ENCODE measurements at regions not wholly inside any gene's neighbourhood (a gene's known extent, or its start where the extent isn't known, plus 50 kb on each side); places are given as distances from the start of the nearest gene placed in this dataset.

- TF ChIP-seq, protein P1, sequence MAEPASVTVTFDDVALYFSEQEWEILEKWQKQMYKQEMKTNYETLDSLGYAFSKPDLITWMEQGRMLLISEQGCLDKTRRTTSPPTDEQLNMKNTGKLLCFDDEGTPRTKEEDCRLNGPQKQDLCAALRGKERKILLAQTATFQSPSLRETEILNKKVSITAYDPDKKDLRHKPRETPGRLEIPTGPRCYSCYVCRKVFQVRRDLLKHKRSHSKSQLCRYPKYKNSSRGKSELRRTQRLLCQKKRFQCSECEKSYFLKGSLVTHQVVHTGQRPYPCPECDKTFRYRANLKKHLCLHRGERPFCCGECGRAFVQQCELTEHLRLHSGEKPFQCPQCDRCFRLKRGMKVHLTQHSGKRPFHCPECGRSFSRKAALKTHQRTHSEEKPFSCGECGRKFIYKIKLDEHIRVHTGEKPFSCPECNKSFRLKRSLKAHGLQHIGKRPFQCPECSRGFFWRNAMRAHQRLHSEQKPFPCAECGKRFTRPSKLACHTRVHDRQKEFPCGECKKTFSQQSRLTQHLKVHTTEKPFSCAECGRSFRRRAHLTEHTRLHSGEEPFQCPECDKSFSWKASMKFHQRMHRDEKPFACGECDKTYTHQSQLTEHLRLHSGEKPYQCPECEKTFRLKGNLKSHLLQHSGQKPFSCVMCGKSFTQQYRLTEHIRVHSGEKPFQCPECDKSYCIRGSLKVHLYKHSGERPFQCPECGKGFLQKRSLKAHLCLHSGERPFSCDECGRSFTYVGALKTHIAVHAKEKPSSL (CRISPR knock-in tag; conservative IDR thresholded peaks at IDR 0.05): no peak
Observed at GRCh38 chr11:104465321-104465720, 301.4 kb upstream of the PDGFD start (continued).

GRCh38 chr11:104464691-104465090 lies 300.7 kb upstream of the PDGFD start:
- Mint-ChIP-seq H3K27me3 (ENCODE audit: low read depth) (no peaks in the 10 kb centered on the region), H3K36me3 (no peaks in the 10 kb centered on the region), H3K4me1 (no peaks in the 10 kb centered on the region), H3K4me3 (no peak overlapping the region), H3K9me3 (no peaks in the 10 kb centered on the region), H3K27ac (no peak overlapping the region)
- ChIA-PET POLR2A (no interaction called here), CTCF (no interaction called here)
- no peak for DNase-seq (ENCODE audit: low spot score)
- no peak for TF ChIP-seq NFYB (CRISPR knock-in tag; conservative IDR thresholded peaks at IDR 0.05; ENCODE audit: low read depth)
- TF ChIP-seq, protein P2, sequence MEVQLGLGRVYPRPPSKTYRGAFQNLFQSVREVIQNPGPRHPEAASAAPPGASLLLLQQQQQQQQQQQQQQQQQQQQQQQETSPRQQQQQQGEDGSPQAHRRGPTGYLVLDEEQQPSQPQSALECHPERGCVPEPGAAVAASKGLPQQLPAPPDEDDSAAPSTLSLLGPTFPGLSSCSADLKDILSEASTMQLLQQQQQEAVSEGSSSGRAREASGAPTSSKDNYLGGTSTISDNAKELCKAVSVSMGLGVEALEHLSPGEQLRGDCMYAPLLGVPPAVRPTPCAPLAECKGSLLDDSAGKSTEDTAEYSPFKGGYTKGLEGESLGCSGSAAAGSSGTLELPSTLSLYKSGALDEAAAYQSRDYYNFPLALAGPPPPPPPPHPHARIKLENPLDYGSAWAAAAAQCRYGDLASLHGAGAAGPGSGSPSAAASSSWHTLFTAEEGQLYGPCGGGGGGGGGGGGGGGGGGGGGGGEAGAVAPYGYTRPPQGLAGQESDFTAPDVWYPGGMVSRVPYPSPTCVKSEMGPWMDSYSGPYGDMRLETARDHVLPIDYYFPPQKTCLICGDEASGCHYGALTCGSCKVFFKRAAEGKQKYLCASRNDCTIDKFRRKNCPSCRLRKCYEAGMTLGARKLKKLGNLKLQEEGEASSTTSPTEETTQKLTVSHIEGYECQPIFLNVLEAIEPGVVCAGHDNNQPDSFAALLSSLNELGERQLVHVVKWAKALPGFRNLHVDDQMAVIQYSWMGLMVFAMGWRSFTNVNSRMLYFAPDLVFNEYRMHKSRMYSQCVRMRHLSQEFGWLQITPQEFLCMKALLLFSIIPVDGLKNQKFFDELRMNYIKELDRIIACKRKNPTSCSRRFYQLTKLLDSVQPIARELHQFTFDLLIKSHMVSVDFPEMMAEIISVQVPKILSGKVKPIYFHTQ (CRISPR knock-in tag; IDR thresholded peaks at IDR 0.05): no peak
- no peak for TF ChIP-seq ZNF416 (CRISPR knock-in tag; IDR thresholded peaks at IDR 0.05)
- no peak for TF ChIP-seq RORB (CRISPR knock-in tag; IDR thresholded peaks at IDR 0.05)
- TF ChIP-seq PRDM15 (CRISPR knock-in tag; IDR thresholded peaks at IDR 0.05): no peak
- no peak for TF ChIP-seq IRF2 (CRISPR knock-in tag; IDR thresholded peaks at IDR 0.05; ENCODE audit: borderline replicate concordance, low read depth)
- TF ChIP-seq CREB1 (CRISPR knock-in tag; IDR thresholded peaks at IDR 0.05): no peak
- TF ChIP-seq ATF1 (CRISPR knock-in tag; IDR thresholded peaks at IDR 0.05): no peak
- no peak for TF ChIP-seq NFE2L1 (CRISPR knock-in tag; IDR thresholded peaks at IDR 0.05)
- TF ChIP-seq HMGA2 (CRISPR knock-in tag; IDR thresholded peaks at IDR 0.05): no peak
- TF ChIP-seq ETV6 (CRISPR knock-in tag; IDR thresholded peaks at IDR 0.05): no peak
- no peak for TF ChIP-seq ZNF138 (CRISPR knock-in tag; conservative IDR thresholded peaks at IDR 0.05)
- no peak for TF ChIP-seq FOXP1 (CRISPR knock-in tag; IDR thresholded peaks at IDR 0.05; ENCODE audit: borderline replicate concordance)
- TF ChIP-seq, protein P3, sequence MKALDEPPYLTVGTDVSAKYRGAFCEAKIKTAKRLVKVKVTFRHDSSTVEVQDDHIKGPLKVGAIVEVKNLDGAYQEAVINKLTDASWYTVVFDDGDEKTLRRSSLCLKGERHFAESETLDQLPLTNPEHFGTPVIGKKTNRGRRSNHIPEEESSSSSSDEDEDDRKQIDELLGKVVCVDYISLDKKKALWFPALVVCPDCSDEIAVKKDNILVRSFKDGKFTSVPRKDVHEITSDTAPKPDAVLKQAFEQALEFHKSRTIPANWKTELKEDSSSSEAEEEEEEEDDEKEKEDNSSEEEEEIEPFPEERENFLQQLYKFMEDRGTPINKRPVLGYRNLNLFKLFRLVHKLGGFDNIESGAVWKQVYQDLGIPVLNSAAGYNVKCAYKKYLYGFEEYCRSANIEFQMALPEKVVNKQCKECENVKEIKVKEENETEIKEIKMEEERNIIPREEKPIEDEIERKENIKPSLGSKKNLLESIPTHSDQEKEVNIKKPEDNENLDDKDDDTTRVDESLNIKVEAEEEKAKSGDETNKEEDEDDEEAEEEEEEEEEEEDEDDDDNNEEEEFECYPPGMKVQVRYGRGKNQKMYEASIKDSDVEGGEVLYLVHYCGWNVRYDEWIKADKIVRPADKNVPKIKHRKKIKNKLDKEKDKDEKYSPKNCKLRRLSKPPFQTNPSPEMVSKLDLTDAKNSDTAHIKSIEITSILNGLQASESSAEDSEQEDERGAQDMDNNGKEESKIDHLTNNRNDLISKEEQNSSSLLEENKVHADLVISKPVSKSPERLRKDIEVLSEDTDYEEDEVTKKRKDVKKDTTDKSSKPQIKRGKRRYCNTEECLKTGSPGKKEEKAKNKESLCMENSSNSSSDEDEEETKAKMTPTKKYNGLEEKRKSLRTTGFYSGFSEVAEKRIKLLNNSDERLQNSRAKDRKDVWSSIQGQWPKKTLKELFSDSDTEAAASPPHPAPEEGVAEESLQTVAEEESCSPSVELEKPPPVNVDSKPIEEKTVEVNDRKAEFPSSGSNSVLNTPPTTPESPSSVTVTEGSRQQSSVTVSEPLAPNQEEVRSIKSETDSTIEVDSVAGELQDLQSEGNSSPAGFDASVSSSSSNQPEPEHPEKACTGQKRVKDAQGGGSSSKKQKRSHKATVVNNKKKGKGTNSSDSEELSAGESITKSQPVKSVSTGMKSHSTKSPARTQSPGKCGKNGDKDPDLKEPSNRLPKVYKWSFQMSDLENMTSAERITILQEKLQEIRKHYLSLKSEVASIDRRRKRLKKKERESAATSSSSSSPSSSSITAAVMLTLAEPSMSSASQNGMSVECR (CRISPR knock-in tag; IDR thresholded peaks at IDR 0.05; ENCODE audit: borderline replicate concordance): no peak
- TF ChIP-seq PRRX2 (CRISPR knock-in tag; IDR thresholded peaks at IDR 0.05): no peak
- ATAC-seq: no peak
